SK-N-SH (cell line): ENCODE measurements at regions not wholly inside any gene's neighbourhood (a gene's known extent, or its start where the extent isn't known, plus 50 kb on each side); places are given as distances from the start of the nearest gene placed in this dataset.

Experiments used
- CTCF ChIA-PET: fragments of 300-600, 350-600 bp; formaldehyde crosslinking; extraction: SDS; loops from one replicate; lab custom pipeline; 2021; lab: Yijun Ruan, JAX
- POLR2A ChIA-PET: fragments of 350-600 bp; sonication (Branson Sonifier 250); formaldehyde crosslinking; extraction: SDS; loops from one replicate; lab custom pipeline; 2020; ENCODE audit warnings: antibody characterized with exemption, inconsistent platforms; lab: Yijun Ruan, JAX
- DNase-seq: peaks from one replicate; pipeline ENCODE4 v3.0.0; 2012
- H2AFZ ChIP-seq: fragments of 200-600 bp; sonication (generic); 2 replicates; pipeline ENCODE4 v1.8.1; 2016; ENCODE audit warnings: antibody characterized with exemption, mild to moderate bottlenecking, low read depth
- H3F3A ChIP-seq: fragments of 200-600 bp; sonication (generic); replicated peaks from 2 replicates; pipeline ENCODE3; 2016; ENCODE audit warnings: antibody characterized with exemption, mild to moderate bottlenecking; ENCODE audit not compliant: insufficient read depth
- H3K27ac ChIP-seq, 2 experiments: fragments of 200-500 bp in 1 of 2; fragments of 200-600 bp in 1 of 2; sonication (Bioruptor generic) in 1 of 2; sonication (generic), shearing (Covaris generic) in 1 of 2; 2 replicates each; pipeline versions ENCODE4 v1.5.1 to v1.6.1; 2014 to 2016; ENCODE audit warnings: low read depth in 2 of 2, inconsistent platforms in 1 of 2, low read length in 1 of 2, mild to moderate bottlenecking in 1 of 2, mixed read lengths in 1 of 2
- H3K27me3 ChIP-seq: fragments of 200-600 bp; sonication (generic), shearing (Covaris generic); 2 replicates; pipeline ENCODE4 v1.6.1; 2016; ENCODE audit warnings: mixed run types; ENCODE audit not compliant: insufficient read depth
- H3K36me3 ChIP-seq, 2 experiments: fragments of 200-500 bp in 1 of 2; fragments of 200-600 bp in 1 of 2; sonication (Bioruptor generic) in 1 of 2; sonication (generic) in 1 of 2; replicated peaks in 1 of 2; 2 replicates each; pipeline versions ENCODE3 to v1.5.1; 2014 to 2016; ENCODE audit warnings: low read length in 1 of 2, mild to moderate bottlenecking in 1 of 2; ENCODE audit not compliant: insufficient read depth in 2 of 2, control insufficient read depth in 1 of 2
- H3K4me1 ChIP-seq, 2 experiments: fragments of 200-500 bp in 1 of 2; fragments of 200-600 bp in 1 of 2; sonication (Bioruptor generic) in 1 of 2; sonication (generic), shearing (Covaris generic) in 1 of 2; 2 replicates each; pipeline versions ENCODE4 v1.5.1 to v1.6.1; 2014 to 2016; ENCODE audit warnings: low read depth in 1 of 2, low read length in 1 of 2, mixed run types in 1 of 2; ENCODE audit not compliant: insufficient read depth in 2 of 2, control insufficient read depth in 1 of 2
- H3K4me2 ChIP-seq: fragments of 200-600 bp; sonication (generic), shearing (Covaris generic); 2 replicates; pipeline ENCODE4 v1.6.1; 2017; ENCODE audit warnings: mixed run types
- H3K4me3 ChIP-seq, 2 experiments: fragments of 200-500 bp in 1 of 2; fragments of 200-600 bp in 1 of 2; sonication (Bioruptor generic) in 1 of 2; sonication (generic), shearing (Covaris generic) in 1 of 2; 2 replicates each; pipeline versions ENCODE4 v1.5.1 to v1.8.1; 2014 to 2016; ENCODE audit warnings: low read depth in 2 of 2, inconsistent platforms in 1 of 2, low read length in 1 of 2, mild to moderate bottlenecking in 1 of 2, mixed read lengths in 1 of 2, moderate library complexity in 1 of 2
- H3K79me2 ChIP-seq: fragments of 200-600 bp; sonication (generic); 2 replicates; pipeline ENCODE4 v1.8.1; 2017; ENCODE audit warnings: mild to moderate bottlenecking; ENCODE audit not compliant: insufficient read depth
- H3K9ac ChIP-seq: fragments of 200-600 bp; sonication (generic); 2 replicates; pipeline ENCODE4 v1.6.1; 2017; ENCODE audit warnings: mixed run types
- H3K9me2 ChIP-seq: fragments of 200-600 bp; sonication (generic); 2 replicates; pipeline ENCODE4 v1.6.1; 2017; ENCODE audit warnings: mixed run types
- H3K9me3 ChIP-seq: fragments of 200-600 bp; sonication (generic); 2 replicates; pipeline ENCODE4 v1.6.1; 2017; ENCODE audit warnings: mixed run types, mild to moderate bottlenecking, moderate library complexity
- H4K20me1 ChIP-seq: fragments of 200-600 bp; sonication (generic); 2 replicates; pipeline ENCODE4 v1.6.1; 2017; ENCODE audit warnings: mild to moderate bottlenecking, mixed run types; ENCODE audit not compliant: insufficient read depth
- CHD2 ChIP-seq: fragments of 150-350 bp; IDR thresholded peaks from 2 replicates; pipeline ENCODE4 v1.6.1; 2018; ENCODE audit warnings: low read length; ENCODE audit not compliant: partially characterized antibody
- ELF1 ChIP-seq: IDR thresholded peaks from 2 replicates; pipeline ENCODE4 v1.4.0; 2012
- EP300 ChIP-seq, 2 experiments: IDR thresholded peaks; 2 replicates each; pipeline versions ENCODE4 v1.4.0 to v1.6.1; 2012; ENCODE audit warnings: borderline replicate concordance in 1 of 2, low read depth in 1 of 2, low read length in 1 of 2
- IRF3 ChIP-seq: fragments of 150-350 bp; IDR thresholded peaks from 2 replicates; pipeline ENCODE4 v1.6.1; 2016; ENCODE audit warnings: mild to moderate bottlenecking, low read depth, low read length
- JUND ChIP-seq: IDR thresholded peaks from 2 replicates; pipeline ENCODE4 v1.4.0; 2012
- NFIC ChIP-seq: IDR thresholded peaks from 2 replicates; pipeline ENCODE4 v1.4.0; 2012; ENCODE audit warnings: borderline replicate concordance
- NRF1 ChIP-seq: IDR thresholded peaks from 2 replicates; pipeline ENCODE4 v1.6.1; 2012; ENCODE audit warnings: low read depth, mild to moderate bottlenecking, low read length
- PBX3 ChIP-seq: IDR thresholded peaks from 2 replicates; pipeline ENCODE4; 2012
- RAD21 ChIP-seq: IDR thresholded peaks from 2 replicates; pipeline ENCODE4 v1.6.1; 2012; ENCODE audit warnings: mild to moderate bottlenecking, low read length
- REST ChIP-seq: IDR thresholded peaks from 2 replicates; pipeline ENCODE4 v1.6.1; 2012; ENCODE audit warnings: mild to moderate bottlenecking, low read depth, low read length, moderate library complexity
- RXRA ChIP-seq: IDR thresholded peaks from 2 replicates; pipeline ENCODE4 v1.4.0; 2012; ENCODE audit warnings: low read depth, mild to moderate bottlenecking, borderline replicate concordance
- TEAD4 ChIP-seq: IDR thresholded peaks from 2 replicates; pipeline ENCODE4 v1.4.0; 2012; ENCODE audit warnings: mild to moderate bottlenecking, borderline replicate concordance; ENCODE audit not compliant: insufficient read depth
- YY1 ChIP-seq: IDR thresholded peaks from 2 replicates; pipeline ENCODE4 v1.4.0; 2012; ENCODE audit warnings: low read depth, mild to moderate bottlenecking
- ZBTB33 ChIP-seq: IDR thresholded peaks from 2 replicates; pipeline ENCODE4 v1.4.0; 2012; ENCODE audit warnings: low read depth, borderline replicate concordance
- WGBS: methylation state at CpG from one replicate; pipeline ENCODE4 v1.1.6; 2017; ENCODE audit warnings: low lambda C conversion rate; 5-methylcytosine and 5-hydroxymethylcytosine counted together

GRCh38 chrX:9162698-9163097, 128.8 kb upstream of the FAM9B start (continued):
- no peak for TF ChIP-seq ZBTB33
- no peak for TF ChIP-seq RXRA
- TF ChIP-seq RAD21 = no peak
- no peak for TF ChIP-seq REST
- no peak for TF ChIP-seq NFIC
- TF ChIP-seq IRF3 = no peak

GRCh38 chrX:9163214-9163709, 129.3 kb upstream of the FAM9B start:
- CTCF ChIA-PET = no interaction called here
- H3K36me3 ChIP-seq = no peaks in the 10 kb centered on the region
- no peaks in the 10 kb centered on the region for H4K20me1 ChIP-seq
- H3K79me2 ChIP-seq = no peaks in the 10 kb centered on the region
- H3K4me2 ChIP-seq = no peak overlapping the region
- H3K4me1 ChIP-seq = no peaks in the 10 kb centered on the region; a peak in 1 of 4 replicates
- H3K27ac ChIP-seq = no peak overlapping the region
- H3K4me3 ChIP-seq = no peak overlapping the region
- POLR2A ChIA-PET = no interaction called here
- H2AFZ ChIP-seq = no peak overlapping the region
- H3K9me2 ChIP-seq = no peaks in the 10 kb centered on the region
- H3K9ac ChIP-seq = no peak overlapping the region
- H3F3A ChIP-seq = no peaks in the 10 kb centered on the region
- 3% methylated on average over 5 of the region's 5 CpGs for WGBS
- no peaks in the 10 kb centered on the region for H3K27me3 ChIP-seq
- TF ChIP-seq ZBTB33 (no peak), PBX3 (no peak), JUND (no peak), NRF1 (no peak), ELF1 (no peak), TEAD4 (no peak), EP300 (IDR thresholded peaks at IDR 0.05; ENCODE audit: borderline replicate concordance in 1 of 2, low read depth in 1 of 2, low read length in 1 of 2) (peak in 1 of 2 experiments; percentile 18; a peak in 1 of 4 replicates), CHD2 (no peak), YY1 (no peak)
- no peaks in the 10 kb centered on the region for H3K9me3 ChIP-seq
- no peak for DNase-seq
